ENCODE measurements at regions not wholly inside any gene's neighbourhood (a gene's known extent, or its start where the extent isn't known, plus 50 kb on each side); places are given as distances from the start of the nearest gene placed in this dataset.

- TF ChIP-seq CTCF (IDR thresholded peaks at IDR 0.05; ENCODE audit: low read depth, low read length, missing input control) (no peak), EGR1 (IDR thresholded peaks at IDR 0.05; ENCODE audit: low read depth in 2 of 2) (no peak), RAD21 (IDR thresholded peaks at IDR 0.05) (no peak), ATF3 (IDR thresholded peaks at IDR 0.05) (no peak), FOXA1 (IDR thresholded peaks at IDR 0.05) (no peak), TAF1 (conservative IDR thresholded peaks at IDR 0.05) (no peak), YY1 (IDR thresholded peaks at IDR 0.05) (no peak), REST (IDR thresholded peaks at IDR 0.05) (no peak)
Measured at GRCh38 chr2:8346208-8346607, 335.6 kb upstream of the ID2 start.
